Adrenal gland (tissue), 5 donors: ENCODE measurements at regions not wholly inside any gene's neighbourhood (a gene's known extent, or its start where the extent isn't known, plus 50 kb on each side); places are given as distances from the start of the nearest gene placed in this dataset.

ENCODE experiments used
- CTCF ChIP-seq, 6 experiments: fragments of 450-650 bp in 4 of 6; fragments of 200-600 bp in 2 of 6; sonication (generic) in 1 of 6; IDR thresholded peaks; 1 replicate in 5 of 6; 2 replicates in 1 of 6; pipeline versions ENCODE4 v1.5.1 to v1.8.0; 2016 to 2021; ENCODE audit warnings: antibody characterized with exemption in 6 of 6, mild to moderate bottlenecking in 2 of 6, moderate library complexity in 1 of 6
- POLR2A ChIP-seq, 2 donors: fragments of 450-650 bp; IDR thresholded peaks; one replicate each; pipeline ENCODE4 v1.6.1; 2017; ENCODE audit warnings: antibody characterized with exemption in 2 of 2, mild to moderate bottlenecking in 2 of 2, moderate library complexity in 1 of 2
- donor health status: DM: no; HTN: no; CAD: no.

GRCh38 chr2:65751408-65751807 is 319.0 kb upstream of the SPRED2 start:
- TF ChIP-seq CTCF (IDR thresholded peaks at IDR 0.05) (no peak), POLR2A (IDR thresholded peaks at IDR 0.05) (no peak)
